ENCODE measurements at regions not wholly inside any gene's neighbourhood (a gene's known extent, or its start where the extent isn't known, plus 50 kb on each side); places are given as distances from the start of the nearest gene placed in this dataset.

- DNase-seq, result no peak
Measured at GRCh38 chr12:66043035-66043434, 87.5 kb downstream of the LLPH start.

- DNase-seq, result no peak
Measured at GRCh38 chr12:66041651-66042363, 88.7 kb downstream of the LLPH start.

- peak; percentile 56 for DNase-seq
Measured at GRCh38 chr12:66036317-66036716, 94.2 kb downstream of the LLPH start.

GRCh38 chr12:66035288-66035966 is 95.1 kb downstream of the LLPH start:
- peak; percentile 19 for DNase-seq

GRCh38 chr12:66033151-66033550 is 97.4 kb downstream of the LLPH start:
- DNase-seq, result no peak

- DNase-seq, result no peak
Measured at GRCh38 chr12:66032739-66033138, 97.8 kb downstream of the LLPH start.

- DNase-seq, result no peak
Measured at GRCh38 chr12:66030217-66030781, 100.3 kb downstream of the LLPH start.

GRCh38 chr12:66028390-66028789 is 102.2 kb downstream of the LLPH start:
- DNase-seq, result no peak

- DNase-seq, result no peak
Measured at GRCh38 chr12:66025477-66025876, 105.1 kb downstream of the LLPH start.

- DNase-seq, result no peak
Measured at GRCh38 chr12:66024949-66025348, 105.6 kb downstream of the LLPH start.

- no peak for DNase-seq
Measured at GRCh38 chr12:66020481-66020880, 110.1 kb downstream of the LLPH start.

GRCh38 chr12:66017736-66018135 is 112.8 kb downstream of the LLPH start:
- DNase-seq, result no peak

All from NCI-H446 treated with DMSO at 0.1 percent for 48 hours (cell line).